Brain microvascular endothelial cell (primary cell): ENCODE measurements at regions not wholly inside any gene's neighbourhood (a gene's known extent, or its start where the extent isn't known, plus 50 kb on each side); places are given as distances from the start of the nearest gene placed in this dataset.

Experiments
- DNase-seq: peaks from one replicate; pipeline ENCODE4 v3.0.0-alpha.2; 2020
- H3K27ac ChIP-seq: fragments of 250-450 bp; sonication (Bioruptor Pico); 2 replicates; pipeline ENCODE4 v1.5.1; 2020; ENCODE audit warnings: mild to moderate bottlenecking, moderate library complexity
- H3K27me3 ChIP-seq: fragments of 250-450 bp; sonication (Bioruptor Pico); replicated peaks from 2 replicates; pipeline ENCODE4 v1.5.1; 2020; ENCODE audit warnings: mild to moderate bottlenecking
- H3K36me3 ChIP-seq: fragments of 250-450 bp; sonication (Bioruptor Pico); replicated peaks from 2 replicates; pipeline ENCODE4 v1.5.1; 2020; ENCODE audit warnings: mild to moderate bottlenecking
- H3K4me3 ChIP-seq: 2 replicates; pipeline ENCODE4 v1.5.1; 2011; ENCODE audit warnings: low read depth, mild to moderate bottlenecking, control low read depth, low read length, moderate library complexity
- CTCF ChIP-seq: IDR thresholded peaks from 2 replicates; pipeline ENCODE4 v1.5.1; 2011; ENCODE audit warnings: low read depth, mild to moderate bottlenecking, moderate library complexity, low read length, control low read depth, inconsistent platforms; ENCODE audit errors: missing control alignments
- in situ Hi-C: cut with HindIII; loops from 2 replicates; pipeline ENCODE4 v1.10.0; 2017; ENCODE audit warnings: low sequenced_read_pairs, low pct_ligation_motif_present

- in situ Hi-C loops = no loop called here
- Histone ChIP-seq H3K4me3 (no peak overlapping the region), H3K36me3 (no peaks in the 10 kb centered on the region), H3K27ac (no peak overlapping the region), H3K27me3 (no peaks in the 10 kb centered on the region)
- TF ChIP-seq CTCF = no peak
- DNase-seq = no peak
Measured at GRCh38 chr1:229161740-229162139, 109.2 kb upstream of the RAB4A start.

DNA sequence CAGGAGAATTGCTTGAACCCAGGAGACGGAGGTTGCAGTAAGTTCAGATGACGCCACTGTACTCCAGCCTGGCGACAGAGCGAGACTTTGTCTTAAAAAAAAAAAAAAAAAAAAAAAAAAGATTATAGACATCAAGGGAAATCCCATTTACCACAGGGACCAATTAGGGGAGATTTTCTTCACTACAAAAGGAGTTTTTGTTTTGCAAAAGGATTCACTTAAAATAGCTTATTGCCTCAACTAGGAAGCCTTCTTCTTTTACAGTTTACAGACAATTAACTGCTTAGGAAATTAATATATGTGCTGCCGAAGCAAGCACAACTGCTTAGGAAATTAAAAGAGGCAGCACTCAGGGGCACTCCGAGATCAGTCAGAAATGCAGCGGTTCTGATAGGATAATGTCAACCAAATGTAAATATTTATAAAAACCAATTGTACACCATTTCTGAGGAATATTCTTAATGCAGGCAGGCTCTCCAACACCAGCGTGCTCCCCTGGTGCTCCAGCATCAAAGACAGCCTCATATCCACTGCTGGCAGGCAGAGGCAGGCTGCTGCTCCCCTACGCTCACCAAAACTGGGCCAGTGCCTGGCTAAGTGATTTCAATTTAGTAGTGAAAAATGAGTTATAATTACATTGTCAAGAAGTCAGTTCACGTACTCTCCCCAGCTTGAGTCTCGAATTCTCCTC, 107.9 kb upstream of the RAB4A start:
- in situ Hi-C loops = no loop called here
- Histone ChIP-seq H3K4me3 (no peak overlapping the region), H3K27me3 (no peaks in the 10 kb centered on the region), H3K27ac (no peak overlapping the region), H3K36me3 (no peaks in the 10 kb centered on the region)
- no peak for DNase-seq
- no peak for TF ChIP-seq CTCF

GRCh38 chr1:229164348-229164747, 106.6 kb upstream of the RAB4A start:
- in situ Hi-C loops = no loop called here
- Histone ChIP-seq H3K27ac (no peak overlapping the region), H3K4me3 (no peak overlapping the region), H3K36me3 (no peaks in the 10 kb centered on the region), H3K27me3 (no peaks in the 10 kb centered on the region)
- no peak for DNase-seq
- TF ChIP-seq CTCF = no peak

GRCh38 chr1:229164836-229165735, 105.8 kb upstream of the RAB4A start:
- Histone ChIP-seq H3K27me3 (no peaks in the 10 kb centered on the region), H3K4me3 (no peak overlapping the region), H3K36me3 (no peaks in the 10 kb centered on the region), H3K27ac (no peak overlapping the region)
- TF ChIP-seq CTCF = no peak
- no peak for DNase-seq
- in situ Hi-C loops = no loop called here

DNA sequence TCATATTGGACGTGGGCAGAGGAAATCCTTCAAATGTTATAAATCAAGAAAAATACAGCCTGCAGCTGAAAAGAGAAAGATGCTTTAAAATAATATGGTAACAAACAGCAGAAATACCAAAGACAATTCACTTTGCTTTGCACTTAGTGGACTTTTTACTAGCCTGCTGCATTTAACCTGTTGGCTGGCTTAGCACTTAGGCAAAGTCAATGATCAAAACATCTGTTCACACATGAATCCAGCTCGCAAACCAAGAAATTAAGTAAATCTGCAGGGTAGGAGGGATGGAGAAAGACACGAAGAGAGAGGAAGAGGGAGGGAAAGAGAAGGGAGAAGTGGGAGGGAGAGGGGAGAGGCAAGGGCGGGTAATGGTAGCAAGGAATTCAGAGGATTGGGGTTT, 103.6 kb upstream of the RAB4A start:
- H3K27ac ChIP-seq = no peak overlapping the region
- DNase-seq = no peak
- TF ChIP-seq CTCF = no peak
- H3K4me3 ChIP-seq = no peak overlapping the region
- H3K27me3 ChIP-seq = no peaks in the 10 kb centered on the region
- in situ Hi-C loops = no loop called here
- H3K36me3 ChIP-seq = no peaks in the 10 kb centered on the region
